ENCODE measurements at regions not wholly inside any gene's neighbourhood (a gene's known extent, or its start where the extent isn't known, plus 50 kb on each side); places are given as distances from the start of the nearest gene placed in this dataset.

DNA sequence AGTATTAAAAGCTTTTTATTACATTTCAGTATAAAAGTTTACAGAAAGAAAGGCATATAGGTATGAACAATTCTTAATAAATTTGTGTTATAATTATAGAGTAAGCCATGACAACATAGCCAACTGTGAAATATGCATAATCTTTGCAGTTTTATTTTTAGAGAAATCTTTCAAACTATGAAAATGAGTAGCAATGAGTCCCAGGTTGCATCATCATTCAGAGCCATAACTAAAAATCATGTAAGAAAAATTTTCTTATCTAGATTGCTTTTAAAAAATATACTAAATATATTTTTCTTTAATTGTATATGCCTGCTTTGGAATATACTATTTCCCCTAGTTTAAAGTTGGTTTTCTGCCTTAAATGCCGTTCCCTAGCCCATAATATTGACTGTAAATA is 54.8 kb upstream of the NAF1 start:
- no peak for TF ChIP-seq POLR2A (IDR thresholded peaks at IDR 0.05)
- TF ChIP-seq, protein P1, sequence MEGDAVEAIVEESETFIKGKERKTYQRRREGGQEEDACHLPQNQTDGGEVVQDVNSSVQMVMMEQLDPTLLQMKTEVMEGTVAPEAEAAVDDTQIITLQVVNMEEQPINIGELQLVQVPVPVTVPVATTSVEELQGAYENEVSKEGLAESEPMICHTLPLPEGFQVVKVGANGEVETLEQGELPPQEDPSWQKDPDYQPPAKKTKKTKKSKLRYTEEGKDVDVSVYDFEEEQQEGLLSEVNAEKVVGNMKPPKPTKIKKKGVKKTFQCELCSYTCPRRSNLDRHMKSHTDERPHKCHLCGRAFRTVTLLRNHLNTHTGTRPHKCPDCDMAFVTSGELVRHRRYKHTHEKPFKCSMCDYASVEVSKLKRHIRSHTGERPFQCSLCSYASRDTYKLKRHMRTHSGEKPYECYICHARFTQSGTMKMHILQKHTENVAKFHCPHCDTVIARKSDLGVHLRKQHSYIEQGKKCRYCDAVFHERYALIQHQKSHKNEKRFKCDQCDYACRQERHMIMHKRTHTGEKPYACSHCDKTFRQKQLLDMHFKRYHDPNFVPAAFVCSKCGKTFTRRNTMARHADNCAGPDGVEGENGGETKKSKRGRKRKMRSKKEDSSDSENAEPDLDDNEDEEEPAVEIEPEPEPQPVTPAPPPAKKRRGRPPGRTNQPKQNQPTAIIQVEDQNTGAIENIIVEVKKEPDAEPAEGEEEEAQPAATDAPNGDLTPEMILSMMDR (IDR thresholded peaks at IDR 0.05), result no peak
